PC-9 (cell line): ENCODE measurements at regions not wholly inside any gene's neighbourhood (a gene's known extent, or its start where the extent isn't known, plus 50 kb on each side); places are given as distances from the start of the nearest gene placed in this dataset.

Source experiments
- CTCF ChIP-seq: fragments of 200-600 bp; sonication (generic); conservative IDR thresholded peaks from 2 replicates; pipeline ENCODE4 v1.6.1; 2017; ENCODE audit warnings: mixed run types, antibody characterized with exemption, mild to moderate bottlenecking, moderate library complexity
- EZH2 ChIP-seq: fragments of 200-600 bp; sonication (generic); IDR thresholded peaks from 2 replicates; pipeline ENCODE4 v1.8.0; 2017; ENCODE audit warnings: antibody characterized with exemption, low read depth

GRCh38 chr10:20407357-20407756, 489.8 kb downstream of the NEBL start:
- TF ChIP-seq CTCF: no peak
- no peak for TF ChIP-seq EZH2
